Esophagus mucosa (tissue), 1 donor: ENCODE measurements at regions not wholly inside any gene's neighbourhood (a gene's known extent, or its start where the extent isn't known, plus 50 kb on each side); places are given as distances from the start of the nearest gene placed in this dataset.

ENCODE experiments used
- ATAC-seq: fragments of 200-7000 bp; cut with Tn5 transposase; one replicate; pipeline ENCODE4 v1.9.1; 2020
- donor health status: DM: yes; HTN: yes; CAD: no.

DNA sequence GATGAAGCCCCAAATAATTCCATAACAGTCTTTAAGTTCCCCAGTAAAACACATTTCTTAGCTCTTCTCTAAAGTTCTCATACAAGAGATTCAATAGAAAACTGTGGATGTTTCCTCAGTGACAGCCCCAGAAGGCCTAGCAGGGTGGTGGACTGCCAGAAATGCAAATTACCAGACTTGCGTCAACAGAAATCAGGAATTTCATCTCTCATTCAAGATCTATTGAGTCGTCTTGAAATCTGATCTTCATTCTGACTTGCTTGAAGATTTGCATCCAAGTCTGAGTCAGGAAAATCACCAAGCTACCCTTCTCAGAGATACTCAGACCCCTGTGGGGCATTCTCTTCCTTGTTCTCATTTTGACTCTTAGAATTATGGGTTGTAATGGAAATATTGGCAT is 68.9 kb upstream of the NDP start:
- ATAC-seq: no peak

DNA sequence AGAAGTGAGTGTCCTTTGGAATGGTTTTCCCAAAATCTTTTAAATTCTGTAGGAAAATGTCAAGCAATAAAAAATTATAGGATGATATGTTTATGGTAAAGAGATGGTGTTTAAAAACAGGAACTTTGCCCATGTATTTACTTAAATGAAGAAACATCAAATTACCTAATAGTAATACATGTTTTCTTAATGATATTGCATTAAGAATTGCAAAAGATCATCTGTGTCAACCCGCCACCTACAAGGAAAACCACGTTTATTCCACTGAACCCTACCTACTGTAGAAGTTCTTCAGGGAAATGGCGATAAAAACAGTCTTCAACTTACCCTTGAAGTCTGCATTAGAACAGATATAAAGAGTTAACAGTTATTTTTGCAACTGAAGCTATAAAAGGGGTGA is 67.2 kb upstream of the NDP start:
- no peak for ATAC-seq

DNA sequence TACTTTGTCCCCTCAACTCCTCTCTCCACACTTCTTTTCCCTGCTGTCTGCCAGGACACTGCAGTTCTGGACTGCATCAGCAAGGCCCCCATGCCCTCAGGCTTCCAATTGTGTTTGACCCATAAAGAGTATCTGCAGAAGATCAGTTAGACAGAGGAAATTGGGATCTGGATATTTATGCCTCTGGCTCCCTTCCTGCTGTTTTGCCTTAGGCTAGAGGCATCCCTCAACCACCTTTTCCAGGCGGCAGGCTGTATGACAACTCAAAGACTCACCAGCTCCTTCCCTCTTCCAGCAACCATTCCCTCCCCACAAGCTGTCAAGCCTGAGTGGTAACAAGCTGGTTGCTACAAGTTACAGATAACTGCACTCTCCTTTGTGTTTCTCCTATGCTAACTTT is 66.4 kb upstream of the NDP start:
- ATAC-seq: no peak

DNA sequence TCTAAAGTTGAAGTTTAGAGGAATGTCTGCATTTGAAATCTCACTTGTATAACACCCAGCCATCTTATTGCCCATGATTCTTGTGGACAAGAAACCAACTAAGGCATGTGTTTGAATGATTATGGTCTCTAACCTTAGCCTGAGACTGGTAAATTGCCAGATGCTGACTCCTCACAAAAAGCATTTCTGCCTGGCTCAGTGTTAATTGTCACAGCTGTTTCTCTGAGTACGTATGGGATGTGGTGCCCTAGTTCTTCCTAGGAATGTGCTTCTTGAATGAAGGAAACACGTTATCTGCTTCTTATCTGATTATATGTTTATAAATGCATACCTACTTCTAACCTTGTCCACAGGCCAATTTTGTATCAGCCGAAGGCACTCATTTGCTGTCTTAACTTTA is 63.1 kb upstream of the NDP start:
- no peak for ATAC-seq

DNA sequence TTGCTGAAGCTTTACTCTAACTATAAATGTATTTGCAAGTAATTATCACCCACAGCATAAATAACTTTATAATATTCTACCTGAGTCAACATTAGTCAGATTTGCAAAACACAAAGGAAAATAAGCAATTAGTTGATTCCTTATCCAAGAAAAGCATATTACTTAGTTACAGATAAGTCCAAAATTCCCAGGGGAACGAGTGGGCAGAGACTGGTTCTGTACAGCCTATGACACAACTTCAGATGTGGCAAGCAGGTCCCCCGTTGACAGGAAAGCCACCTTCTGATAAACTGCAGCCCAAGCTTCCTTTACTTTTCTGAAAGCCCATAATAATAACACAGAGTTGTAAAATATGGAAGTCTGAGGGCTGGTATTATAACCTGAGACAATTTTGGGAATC is 62.4 kb upstream of the NDP start:
- ATAC-seq: no peak

DNA sequence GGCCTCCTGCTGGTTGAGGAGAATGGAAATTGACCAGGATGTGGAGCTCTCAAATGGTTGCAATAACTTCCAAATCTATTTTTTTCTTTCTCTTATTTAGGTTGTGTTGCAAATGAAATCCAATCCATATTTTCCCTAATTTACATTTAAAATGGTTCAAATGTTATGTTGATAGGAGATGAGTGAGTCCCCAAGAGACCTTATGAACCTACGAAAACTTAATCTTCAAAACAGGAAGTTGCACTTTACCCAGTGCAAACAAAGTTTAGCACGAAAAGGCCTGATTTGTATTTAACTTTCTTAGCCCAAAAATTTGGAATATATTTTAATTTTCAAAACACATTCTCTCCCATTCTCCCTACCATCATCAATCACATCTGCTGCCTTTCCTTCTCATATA is 59.3 kb upstream of the NDP start:
- ATAC-seq: no peak

DNA sequence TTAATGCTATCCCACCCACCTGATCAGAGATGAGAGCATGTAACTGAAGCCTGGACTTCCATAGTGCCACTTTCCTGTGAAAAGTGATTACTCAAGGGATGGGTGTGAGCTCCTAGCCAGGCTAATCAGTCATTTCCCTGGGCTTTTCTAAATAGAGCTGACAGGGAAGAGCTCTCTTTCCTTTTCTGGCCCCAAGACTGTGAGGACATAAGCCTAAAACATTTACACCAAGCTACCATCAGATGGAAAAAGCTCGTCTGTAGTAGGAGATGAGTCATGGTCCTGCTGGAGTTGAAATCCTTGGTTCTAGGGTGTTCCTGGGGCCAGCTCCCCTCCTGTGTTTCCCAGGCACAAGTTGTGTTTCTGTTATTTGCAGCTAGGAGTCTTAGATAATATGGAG is 52.4 kb upstream of the NDP start:
- ATAC-seq: no peak
